Activated CD8-positive, alpha-beta memory T cell treated with anti-CD3 and anti-CD28 coated beads for 36 hours (primary cell): ENCODE measurements at regions not wholly inside any gene's neighbourhood (a gene's known extent, or its start where the extent isn't known, plus 50 kb on each side); places are given as distances from the start of the nearest gene placed in this dataset.

Source experiments
- CTCF ChIA-PET: fragments of 350-600 bp; sonication (Branson Sonifier 250); formaldehyde crosslinking; loops from one replicate; lab custom pipeline; 2021; ENCODE audit warnings: antibody characterized with exemption; lab: Charles Lee
- POLR2A ChIA-PET: fragments of 350-600 bp; sonication (Branson Sonifier 250); formaldehyde crosslinking; loops from one replicate; lab custom pipeline; 2021; ENCODE audit warnings: antibody characterized with exemption; lab: Charles Lee

- POLR2A ChIA-PET = no interaction called here
- CTCF ChIA-PET = no interaction called here
Measured at GRCh38 chr6:53446151-53446550, 97.4 kb upstream of the ELOVL5 start.

- POLR2A ChIA-PET = no interaction called here
- CTCF ChIA-PET = interaction anchor here (0.6 to 1.1 kb wide), 4 partner anchors 43 to 286 kb away, joined by 3 to 4 read pairs (median 3); no protein-coding TSS in a partner anchor
Measured at GRCh38 chr6:53441761-53442160, 93.0 kb upstream of the ELOVL5 start.

GRCh38 chr6:53441035-53441493 is 92.3 kb upstream of the ELOVL5 start:
- CTCF ChIA-PET = interaction anchor here (0.6 to 1.1 kb wide), 2 partner anchors 13 to 284 kb away, joined by 3 to 4 read pairs; no protein-coding TSS in a partner anchor
- POLR2A ChIA-PET = no interaction called here

GRCh38 chr6:53440336-53440945 is 91.7 kb upstream of the ELOVL5 start:
- POLR2A ChIA-PET = no interaction called here
- CTCF ChIA-PET = interaction anchor here (1.1 kb wide), 1 partner anchor 12 kb away, joined by 4 read pairs; no protein-coding TSS in a partner anchor

GRCh38 chr6:53439556-53439955 is 90.8 kb upstream of the ELOVL5 start:
- ChIA-PET CTCF (interaction anchor here (0.6 kb wide), 1 partner anchor 420 kb away, joined by 3 read pairs; no protein-coding TSS in a partner anchor), POLR2A (no interaction called here)

- ChIA-PET CTCF (interaction anchor here (1.0 to 2.8 kb wide), 5 partner anchors 10 to 265 kb away, joined by 3 to 10 read pairs (median 3); no protein-coding TSS in a partner anchor), POLR2A (no interaction called here)
Measured at GRCh38 chr6:53437557-53438202, 88.9 kb upstream of the ELOVL5 start.

- ChIA-PET POLR2A (no interaction called here), CTCF (interaction anchor here (1.0 to 2.8 kb wide), 4 partner anchors 25 to 264 kb away, joined by 3 to 10 read pairs (median 4); no protein-coding TSS in a partner anchor)
Measured at GRCh38 chr6:53436526-53437303, 88.0 kb upstream of the ELOVL5 start.

GRCh38 chr6:53433951-53434285 is 85.2 kb upstream of the ELOVL5 start:
- POLR2A ChIA-PET = no interaction called here
- CTCF ChIA-PET = interaction anchor here (1.7 kb wide), 1 partner anchor 263 kb away, joined by 3 read pairs; no protein-coding TSS in a partner anchor

GRCh38 chr6:53433261-53433950 is 84.7 kb upstream of the ELOVL5 start:
- POLR2A ChIA-PET = no interaction called here
- CTCF ChIA-PET = interaction anchor here (1.7 kb wide), 1 partner anchor 262 kb away, joined by 3 read pairs; no protein-coding TSS in a partner anchor

GRCh38 chr6:53432318-53433161 is 83.8 kb upstream of the ELOVL5 start:
- ChIA-PET CTCF (interaction anchor here (1.7 kb wide), 1 partner anchor 261 kb away, joined by 3 read pairs; no protein-coding TSS in a partner anchor), POLR2A (no interaction called here)

- ChIA-PET CTCF (no interaction called here), POLR2A (no interaction called here)
Measured at GRCh38 chr6:53431704-53432103, 83.0 kb upstream of the ELOVL5 start.

- ChIA-PET POLR2A (no interaction called here), CTCF (interaction anchor here (1.5 to 2.1 kb wide), 2 partner anchors 64 to 297 kb away, joined by 4 to 5 read pairs; no protein-coding TSS in a partner anchor)
Measured at GRCh38 chr6:53429401-53429800, 80.7 kb upstream of the ELOVL5 start.

GRCh38 chr6:53428886-53429285 is 80.1 kb upstream of the ELOVL5 start:
- ChIA-PET POLR2A (no interaction called here), CTCF (interaction anchor here (1.5 to 2.1 kb wide), 2 partner anchors 12 to 65 kb away, joined by 4 to 5 read pairs; no protein-coding TSS in a partner anchor)

GRCh38 chr6:53426667-53427270 is 78.0 kb upstream of the ELOVL5 start:
- CTCF ChIA-PET = interaction anchor here (0.7 to 1.5 kb wide), 4 partner anchors 12 to 340 kb away, joined by 3 to 4 read pairs (median 3); no protein-coding TSS in a partner anchor
- POLR2A ChIA-PET = no interaction called here

GRCh38 chr6:53426117-53426516 is 77.4 kb upstream of the ELOVL5 start:
- POLR2A ChIA-PET = no interaction called here
- CTCF ChIA-PET = interaction anchor here (0.7 kb wide), 1 partner anchor 339 kb away, joined by 3 read pairs; no protein-coding TSS in a partner anchor

GRCh38 chr6:53424976-53425718 is 76.4 kb upstream of the ELOVL5 start:
- ChIA-PET POLR2A (no interaction called here), CTCF (interaction anchor here (0.9 kb wide), 1 partner anchor 14 kb away, joined by 3 read pairs; no protein-coding TSS in a partner anchor)

GRCh38 chr6:53424300-53424699 is 75.5 kb upstream of the ELOVL5 start:
- POLR2A ChIA-PET = no interaction called here
- CTCF ChIA-PET = no interaction called here
